SK-N-SH treated with all-trans-retinoic acid at 6 μM for 48 hours (cell line): ENCODE measurements at regions not wholly inside any gene's neighbourhood (a gene's known extent, or its start where the extent isn't known, plus 50 kb on each side); places are given as distances from the start of the nearest gene placed in this dataset.

Experiments used
- ARNTL ChIP-seq: fragments of 450-650 bp; formaldehyde crosslinking; IDR thresholded peaks from 2 replicates; pipeline ENCODE4 v1.5.0; 2020; ENCODE audit warnings: low read depth, mild to moderate bottlenecking, moderate library complexity, borderline replicate concordance
- ISL1 ChIP-seq: fragments of 250-450 bp; sonication (Bioruptor Pico); IDR thresholded peaks from 2 replicates; pipeline ENCODE4 v2.1.2; 2022; ENCODE audit warnings: mild to moderate bottlenecking, moderate library complexity
- PPARA ChIP-seq: fragments of 250-450 bp; sonication (Bioruptor Pico); IDR thresholded peaks from 2 replicates; pipeline ENCODE4 v1.5.0; 2020; ENCODE audit warnings: mild to moderate bottlenecking, borderline replicate concordance
- RARB ChIP-seq: fragments of 250-450 bp; sonication (Bioruptor Pico); IDR thresholded peaks from 2 replicates; pipeline ENCODE4 v1.8.0; 2021; ENCODE audit warnings: mild to moderate bottlenecking, moderate library complexity
- TOX ChIP-seq: fragments of 250-450 bp; sonication (Bioruptor Pico); IDR thresholded peaks from 2 replicates; pipeline ENCODE4 v1.8.0; 2021; ENCODE audit warnings: mild to moderate bottlenecking, moderate library complexity, borderline replicate concordance
- ZFP3 ChIP-seq: fragments of 250-450 bp; sonication (Bioruptor Pico); IDR thresholded peaks from 2 replicates; pipeline ENCODE4 v1.5.0; 2020; ENCODE audit warnings: mild to moderate bottlenecking, moderate library complexity
- ZFP30 ChIP-seq: fragments of 450-650 bp; formaldehyde crosslinking; IDR thresholded peaks from 2 replicates; pipeline ENCODE4 v1.5.0; 2022; ENCODE audit warnings: mild to moderate bottlenecking, moderate library complexity
- ZNF8 ChIP-seq: fragments of 450-650 bp; formaldehyde crosslinking; IDR thresholded peaks from 2 replicates; pipeline ENCODE4 v1.5.0; 2020; ENCODE audit warnings: mild to moderate bottlenecking, moderate library complexity
- TF ChIP-seq, protein P1 (sequence below): fragments of 250-450 bp; sonication (Bioruptor Pico); IDR thresholded peaks from 2 replicates; pipeline ENCODE4 v1.5.1; 2021; ENCODE audit warnings: mild to moderate bottlenecking, moderate library complexity
- TF ChIP-seq, protein P2 (sequence below): fragments of 250-450 bp; sonication (Bioruptor Pico); IDR thresholded peaks from 2 replicates; pipeline ENCODE4 v1.5.1; 2020; ENCODE audit warnings: low read depth, mild to moderate bottlenecking, moderate library complexity
- TF ChIP-seq, protein P3 (sequence below): fragments of 250-450 bp; sonication (Bioruptor Pico); IDR thresholded peaks from 2 replicates; pipeline ENCODE4 v1.5.0; 2020; ENCODE audit warnings: mild to moderate bottlenecking, moderate library complexity
- TF ChIP-seq, protein P4 (sequence below): fragments of 250-450 bp; sonication (Bioruptor Pico); IDR thresholded peaks from 2 replicates; pipeline ENCODE4 v1.8.0; 2020; ENCODE audit warnings: mild to moderate bottlenecking, moderate library complexity, borderline replicate concordance

DNA sequence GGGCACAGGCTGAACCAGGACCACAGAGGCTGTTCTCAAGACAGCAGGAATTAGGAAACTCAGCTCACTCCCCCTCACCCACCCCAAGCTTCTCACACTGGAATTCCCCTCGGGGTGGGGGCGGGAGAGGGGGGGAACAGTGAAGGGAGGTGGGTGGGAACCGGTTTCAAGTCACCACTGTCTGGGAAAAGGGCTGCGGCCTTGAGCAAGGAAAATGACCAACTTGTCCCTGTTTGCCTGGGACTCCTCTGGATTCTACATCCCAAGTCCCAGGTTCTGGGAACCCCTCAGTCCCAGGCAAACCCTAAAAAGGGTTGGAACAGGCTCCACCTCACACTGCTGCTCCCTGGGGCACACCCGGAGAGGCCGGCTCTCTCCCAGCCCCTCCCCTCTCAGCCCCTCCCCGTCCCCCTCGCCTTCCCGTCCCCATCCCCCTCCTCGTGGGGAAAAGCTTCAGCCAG is 230.7 kb downstream of the TFAP2C start:
- TF ChIP-seq, protein P1, sequence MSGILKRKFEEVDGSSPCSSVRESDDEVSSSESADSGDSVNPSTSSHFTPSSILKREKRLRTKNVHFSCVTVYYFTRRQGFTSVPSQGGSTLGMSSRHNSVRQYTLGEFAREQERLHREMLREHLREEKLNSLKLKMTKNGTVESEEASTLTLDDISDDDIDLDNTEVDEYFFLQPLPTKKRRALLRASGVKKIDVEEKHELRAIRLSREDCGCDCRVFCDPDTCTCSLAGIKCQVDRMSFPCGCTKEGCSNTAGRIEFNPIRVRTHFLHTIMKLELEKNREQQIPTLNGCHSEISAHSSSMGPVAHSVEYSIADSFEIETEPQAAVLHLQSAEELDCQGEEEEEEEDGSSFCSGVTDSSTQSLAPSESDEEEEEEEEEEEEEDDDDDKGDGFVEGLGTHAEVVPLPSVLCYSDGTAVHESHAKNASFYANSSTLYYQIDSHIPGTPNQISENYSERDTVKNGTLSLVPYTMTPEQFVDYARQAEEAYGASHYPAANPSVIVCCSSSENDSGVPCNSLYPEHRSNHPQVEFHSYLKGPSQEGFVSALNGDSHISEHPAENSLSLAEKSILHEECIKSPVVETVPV (CRISPR knock-in tag): no peak
- TF ChIP-seq ZFP3 (CRISPR knock-in tag): no peak
- no peak for TF ChIP-seq ZFP30 (CRISPR knock-in tag)
- TF ChIP-seq, protein P2, sequence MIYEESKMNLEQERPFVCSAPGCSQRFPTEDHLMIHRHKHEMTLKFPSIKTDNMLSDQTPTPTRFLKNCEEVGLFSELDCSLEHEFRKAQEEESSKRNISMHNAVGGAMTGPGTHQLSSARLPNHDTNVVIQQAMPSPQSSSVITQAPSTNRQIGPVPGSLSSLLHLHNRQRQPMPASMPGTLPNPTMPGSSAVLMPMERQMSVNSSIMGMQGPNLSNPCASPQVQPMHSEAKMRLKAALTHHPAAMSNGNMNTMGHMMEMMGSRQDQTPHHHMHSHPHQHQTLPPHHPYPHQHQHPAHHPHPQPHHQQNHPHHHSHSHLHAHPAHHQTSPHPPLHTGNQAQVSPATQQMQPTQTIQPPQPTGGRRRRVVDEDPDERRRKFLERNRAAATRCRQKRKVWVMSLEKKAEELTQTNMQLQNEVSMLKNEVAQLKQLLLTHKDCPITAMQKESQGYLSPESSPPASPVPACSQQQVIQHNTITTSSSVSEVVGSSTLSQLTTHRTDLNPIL (CRISPR knock-in tag): no peak
- TF ChIP-seq, protein P3, sequence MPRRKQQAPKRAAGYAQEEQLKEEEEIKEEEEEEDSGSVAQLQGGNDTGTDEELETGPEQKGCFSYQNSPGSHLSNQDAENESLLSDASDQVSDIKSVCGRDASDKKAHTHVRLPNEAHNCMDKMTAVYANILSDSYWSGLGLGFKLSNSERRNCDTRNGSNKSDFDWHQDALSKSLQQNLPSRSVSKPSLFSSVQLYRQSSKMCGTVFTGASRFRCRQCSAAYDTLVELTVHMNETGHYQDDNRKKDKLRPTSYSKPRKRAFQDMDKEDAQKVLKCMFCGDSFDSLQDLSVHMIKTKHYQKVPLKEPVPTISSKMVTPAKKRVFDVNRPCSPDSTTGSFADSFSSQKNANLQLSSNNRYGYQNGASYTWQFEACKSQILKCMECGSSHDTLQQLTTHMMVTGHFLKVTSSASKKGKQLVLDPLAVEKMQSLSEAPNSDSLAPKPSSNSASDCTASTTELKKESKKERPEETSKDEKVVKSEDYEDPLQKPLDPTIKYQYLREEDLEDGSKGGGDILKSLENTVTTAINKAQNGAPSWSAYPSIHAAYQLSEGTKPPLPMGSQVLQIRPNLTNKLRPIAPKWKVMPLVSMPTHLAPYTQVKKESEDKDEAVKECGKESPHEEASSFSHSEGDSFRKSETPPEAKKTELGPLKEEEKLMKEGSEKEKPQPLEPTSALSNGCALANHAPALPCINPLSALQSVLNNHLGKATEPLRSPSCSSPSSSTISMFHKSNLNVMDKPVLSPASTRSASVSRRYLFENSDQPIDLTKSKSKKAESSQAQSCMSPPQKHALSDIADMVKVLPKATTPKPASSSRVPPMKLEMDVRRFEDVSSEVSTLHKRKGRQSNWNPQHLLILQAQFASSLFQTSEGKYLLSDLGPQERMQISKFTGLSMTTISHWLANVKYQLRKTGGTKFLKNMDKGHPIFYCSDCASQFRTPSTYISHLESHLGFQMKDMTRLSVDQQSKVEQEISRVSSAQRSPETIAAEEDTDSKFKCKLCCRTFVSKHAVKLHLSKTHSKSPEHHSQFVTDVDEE (CRISPR knock-in tag): no peak
- TF ChIP-seq ZNF8 (CRISPR knock-in tag): no peak
- no peak for TF ChIP-seq RARB (CRISPR knock-in tag)
- TF ChIP-seq, protein P4, sequence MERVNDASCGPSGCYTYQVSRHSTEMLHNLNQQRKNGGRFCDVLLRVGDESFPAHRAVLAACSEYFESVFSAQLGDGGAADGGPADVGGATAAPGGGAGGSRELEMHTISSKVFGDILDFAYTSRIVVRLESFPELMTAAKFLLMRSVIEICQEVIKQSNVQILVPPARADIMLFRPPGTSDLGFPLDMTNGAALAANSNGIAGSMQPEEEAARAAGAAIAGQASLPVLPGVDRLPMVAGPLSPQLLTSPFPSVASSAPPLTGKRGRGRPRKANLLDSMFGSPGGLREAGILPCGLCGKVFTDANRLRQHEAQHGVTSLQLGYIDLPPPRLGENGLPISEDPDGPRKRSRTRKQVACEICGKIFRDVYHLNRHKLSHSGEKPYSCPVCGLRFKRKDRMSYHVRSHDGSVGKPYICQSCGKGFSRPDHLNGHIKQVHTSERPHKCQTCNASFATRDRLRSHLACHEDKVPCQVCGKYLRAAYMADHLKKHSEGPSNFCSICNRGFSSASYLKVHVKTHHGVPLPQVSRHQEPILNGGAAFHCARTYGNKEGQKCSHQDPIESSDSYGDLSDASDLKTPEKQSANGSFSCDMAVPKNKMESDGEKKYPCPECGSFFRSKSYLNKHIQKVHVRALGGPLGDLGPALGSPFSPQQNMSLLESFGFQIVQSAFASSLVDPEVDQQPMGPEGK (CRISPR knock-in tag): no peak
- TF ChIP-seq ARNTL (CRISPR knock-in tag): no peak
- TF ChIP-seq PPARA (CRISPR knock-in tag): no peak
- TF ChIP-seq ISL1: no peak
- no peak for TF ChIP-seq TOX (CRISPR knock-in tag)
